DMS114 treated with DMSO at 0.1 percent for 48 hours (cell line): ENCODE measurements at regions not wholly inside any gene's neighbourhood (a gene's known extent, or its start where the extent isn't known, plus 50 kb on each side); places are given as distances from the start of the nearest gene placed in this dataset.
"Not testable (repeated sequence)": the region's sequence is repeated elsewhere in the genome, so short reads cannot be mapped to it uniquely, and the experiment has no call there.

ENCODE experiments used
- DNase-seq: peaks from one replicate; lab custom pipeline; 2025; ENCODE audit not compliant: unreplicated experiment; lab: John Stamatoyannopoulos, UW

GRCh38 chr1:189658381-189658780, 819.3 kb downstream of the BRINP3 start:
- DNase-seq: no peak

- DNase-seq: no peak
Measured at GRCh38 chr1:189659731-189660130, 817.9 kb downstream of the BRINP3 start.

- no peak for DNase-seq
Measured at GRCh38 chr1:189662190-189662589, 815.5 kb downstream of the BRINP3 start.

- DNase-seq: no peak
Measured at GRCh38 chr1:189669846-189670245, 807.8 kb downstream of the BRINP3 start.

GRCh38 chr1:189673217-189673616, 804.4 kb downstream of the BRINP3 start:
- no peak for DNase-seq

GRCh38 chr1:189675712-189676244, 801.9 kb downstream of the BRINP3 start:
- DNase-seq: no peak

- no peak for DNase-seq
Measured at GRCh38 chr1:189678779-189679178, 798.9 kb downstream of the BRINP3 start.

GRCh38 chr1:189681252-189681919, 796.3 kb downstream of the BRINP3 start:
- DNase-seq: no peak

GRCh38 chr1:189682591-189682990, 795.1 kb downstream of the BRINP3 start:
- DNase-seq: no peak

GRCh38 chr1:189686288-189686687, 791.4 kb downstream of the BRINP3 start:
- no peak for DNase-seq

- DNase-seq: no peak
Measured at GRCh38 chr1:189693140-189693539, 784.5 kb downstream of the BRINP3 start.

- DNase-seq: no peak
Measured at GRCh38 chr1:189696297-189696696, 781.4 kb downstream of the BRINP3 start.

- DNase-seq: no peak
Measured at GRCh38 chr1:189697113-189697512, 780.6 kb downstream of the BRINP3 start.

GRCh38 chr1:189701606-189702005, 776.1 kb downstream of the BRINP3 start:
- no peak for DNase-seq

- no peak for DNase-seq
Measured at GRCh38 chr1:189706594-189706993, 771.1 kb downstream of the BRINP3 start.

- no peak for DNase-seq
Measured at GRCh38 chr1:189708674-189709073, 769.0 kb downstream of the BRINP3 start.

- not testable (repeated sequence) for DNase-seq
Measured at GRCh38 chr1:189718147-189718795, 759.4 kb downstream of the BRINP3 start.

GRCh38 chr1:189726806-189727205, 750.9 kb downstream of the BRINP3 start:
- no peak for DNase-seq

- DNase-seq: no peak
Measured at GRCh38 chr1:189751311-189751710, 726.4 kb downstream of the BRINP3 start.

- no peak for DNase-seq
Measured at GRCh38 chr1:189752461-189752995, 725.1 kb downstream of the BRINP3 start.

GRCh38 chr1:189755100-189755499, 722.6 kb downstream of the BRINP3 start:
- not testable (repeated sequence) for DNase-seq
